CD4-positive, alpha-beta T cell treated with Interleukin-2 at 100 ng/mL for 4 hours (primary cell): ENCODE measurements at regions not wholly inside any gene's neighbourhood (a gene's known extent, or its start where the extent isn't known, plus 50 kb on each side); places are given as distances from the start of the nearest gene placed in this dataset.
"Not testable (repeated sequence)": the region's sequence is repeated elsewhere in the genome, so short reads cannot be mapped to it uniquely, and the experiment has no call there.

Experiments
- DNase-seq: peaks from one replicate; pipeline ENCODE4 v3.0.0-alpha.2; 2020; ENCODE audit warnings: low spot score

GRCh38 chr1:149841597-149842238 is 57.6 kb upstream of the BOLA1 start:
- not testable (repeated sequence) for DNase-seq

GRCh38 chr1:149842458-149843064 is 56.8 kb upstream of the BOLA1 start:
- not testable (repeated sequence) for DNase-seq

GRCh38 chr1:149843431-149844041 is 55.8 kb upstream of the BOLA1 start:
- peak; percentile 1 for DNase-seq

GRCh38 chr1:149844101-149844500 is 55.3 kb upstream of the BOLA1 start:
- DNase-seq, result peak; percentile 74

GRCh38 chr1:149844650-149845255 is 54.6 kb upstream of the BOLA1 start:
- DNase-seq, result peak; percentile 0

- peak; percentile 14 for DNase-seq
Observed at GRCh38 chr1:149845416-149845815, 54.0 kb upstream of the BOLA1 start.

GRCh38 chr1:149846042-149846441 is 53.3 kb upstream of the BOLA1 start:
- DNase-seq, result peak; percentile 0

GRCh38 chr1:149846593-149847466 is 52.5 kb upstream of the BOLA1 start:
- peak; percentile 0 for DNase-seq

GRCh38 chr1:149848340-149849110 is 50.8 kb upstream of the BOLA1 start:
- DNase-seq, result peak; percentile 46

- DNase-seq, result peak; percentile 0
Observed at GRCh38 chr1:149849111-149849946, 50.0 kb upstream of the BOLA1 start.
